Osteocyte (in vitro differentiated cells): ENCODE measurements at regions not wholly inside any gene's neighbourhood (a gene's known extent, or its start where the extent isn't known, plus 50 kb on each side); places are given as distances from the start of the nearest gene placed in this dataset.

Experiments
- DNase-seq: peaks from one replicate; pipeline ENCODE4 v3.0.0; 2021; ENCODE audit warnings: mixed read lengths; ENCODE audit not compliant: unreplicated experiment; ENCODE audit errors: extremely low spot score
- H3K27ac Mint-ChIP-seq: one replicate; pipeline ENCODE4 v1.8.0; 2021; ENCODE audit warnings: mild to moderate bottlenecking, mixed read lengths; ENCODE audit not compliant: unreplicated experiment
- H3K27me3 Mint-ChIP-seq: one replicate; pipeline ENCODE4 v1.8.0; 2021; ENCODE audit warnings: mixed read lengths; ENCODE audit not compliant: unreplicated experiment
- H3K36me3 Mint-ChIP-seq: one replicate; pipeline ENCODE4 v1.8.0; 2021; ENCODE audit warnings: mixed read lengths; ENCODE audit not compliant: unreplicated experiment
- H3K4me1 Mint-ChIP-seq: one replicate; pipeline ENCODE4 v1.8.0; 2021; ENCODE audit warnings: mixed read lengths; ENCODE audit not compliant: unreplicated experiment
- H3K4me3 Mint-ChIP-seq: one replicate; pipeline ENCODE4 v1.8.0; 2021; ENCODE audit warnings: mild to moderate bottlenecking, moderate library complexity, mixed read lengths; ENCODE audit not compliant: unreplicated experiment
- H3K9me3 Mint-ChIP-seq: one replicate; pipeline ENCODE4 v1.8.0; 2021; ENCODE audit warnings: mixed read lengths; ENCODE audit not compliant: unreplicated experiment
- TF ChIP-seq, protein P1 (sequence below): fragments of 200-600 bp; sonication (generic); IDR thresholded peaks from 2 replicates; pipeline ENCODE4 v1.5.0; 2021; ENCODE audit warnings: antibody characterized with exemption, mild to moderate bottlenecking, moderate library complexity

DNA sequence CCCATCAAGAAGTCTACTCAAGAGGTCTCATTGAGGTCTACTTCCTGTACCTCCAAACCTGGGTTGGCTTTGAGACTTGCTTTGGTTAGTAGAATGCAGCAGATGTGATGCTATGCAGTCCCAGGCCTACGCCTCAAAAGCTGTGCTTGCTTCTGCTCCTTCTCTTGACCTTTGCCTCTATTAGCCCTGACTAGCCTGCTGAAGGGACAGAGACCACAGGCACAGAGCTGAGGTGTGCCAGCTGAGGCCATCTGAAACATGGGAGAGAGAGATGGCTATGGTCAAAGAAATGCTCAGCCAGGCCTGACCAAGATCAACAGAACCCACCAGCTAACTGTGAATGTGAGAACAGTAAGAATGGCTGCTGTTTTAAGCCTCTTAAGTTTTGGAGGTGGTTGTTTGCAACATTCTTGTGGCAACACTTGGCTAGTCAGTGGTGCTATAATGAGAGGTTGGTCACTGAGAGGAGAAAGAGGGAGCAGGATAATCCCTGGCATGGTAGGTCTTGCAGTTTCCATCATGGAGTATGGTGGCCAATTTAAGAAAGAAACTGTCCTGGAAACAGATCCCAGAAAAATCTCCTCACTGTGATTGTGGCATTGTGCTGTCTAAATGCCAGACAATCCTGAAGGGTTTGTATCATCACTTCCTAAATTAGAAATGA, 176.1 kb upstream of the PHYHIPL start:
- TF ChIP-seq, protein P1, sequence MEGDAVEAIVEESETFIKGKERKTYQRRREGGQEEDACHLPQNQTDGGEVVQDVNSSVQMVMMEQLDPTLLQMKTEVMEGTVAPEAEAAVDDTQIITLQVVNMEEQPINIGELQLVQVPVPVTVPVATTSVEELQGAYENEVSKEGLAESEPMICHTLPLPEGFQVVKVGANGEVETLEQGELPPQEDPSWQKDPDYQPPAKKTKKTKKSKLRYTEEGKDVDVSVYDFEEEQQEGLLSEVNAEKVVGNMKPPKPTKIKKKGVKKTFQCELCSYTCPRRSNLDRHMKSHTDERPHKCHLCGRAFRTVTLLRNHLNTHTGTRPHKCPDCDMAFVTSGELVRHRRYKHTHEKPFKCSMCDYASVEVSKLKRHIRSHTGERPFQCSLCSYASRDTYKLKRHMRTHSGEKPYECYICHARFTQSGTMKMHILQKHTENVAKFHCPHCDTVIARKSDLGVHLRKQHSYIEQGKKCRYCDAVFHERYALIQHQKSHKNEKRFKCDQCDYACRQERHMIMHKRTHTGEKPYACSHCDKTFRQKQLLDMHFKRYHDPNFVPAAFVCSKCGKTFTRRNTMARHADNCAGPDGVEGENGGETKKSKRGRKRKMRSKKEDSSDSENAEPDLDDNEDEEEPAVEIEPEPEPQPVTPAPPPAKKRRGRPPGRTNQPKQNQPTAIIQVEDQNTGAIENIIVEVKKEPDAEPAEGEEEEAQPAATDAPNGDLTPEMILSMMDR, result no peak
- peaks cover 5% of the 10 kb centered on the region for H3K27me3 Mint-ChIP-seq
- H3K4me1 Mint-ChIP-seq, result peaks cover 2% of the 10 kb centered on the region
- H3K27ac Mint-ChIP-seq, result no peak overlapping the region
- H3K9me3 Mint-ChIP-seq, result no peaks in the 10 kb centered on the region
- no peak overlapping the region for H3K4me3 Mint-ChIP-seq
- H3K36me3 Mint-ChIP-seq, result no peaks in the 10 kb centered on the region
- DNase-seq, result no peak

DNA sequence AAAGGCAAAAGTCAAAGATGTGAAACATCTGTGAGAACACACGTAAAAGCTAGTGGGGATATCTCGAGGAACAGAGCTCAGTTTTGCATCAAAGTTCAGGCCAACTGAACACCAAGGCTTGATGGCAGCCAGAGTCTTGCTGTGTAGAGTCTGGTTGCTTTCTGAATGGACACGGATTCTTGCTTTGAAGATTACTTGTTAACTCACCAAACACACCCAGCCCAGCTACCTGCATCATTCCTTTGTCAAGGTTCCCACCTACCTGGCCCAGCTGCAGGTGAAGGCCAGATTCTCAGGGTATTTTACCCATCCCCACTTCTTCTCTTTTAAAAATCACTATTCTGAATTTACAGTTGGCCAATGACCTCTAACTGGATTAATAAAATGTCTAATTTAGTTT, 174.4 kb upstream of the PHYHIPL start:
- Mint-ChIP-seq H3K36me3 (no peaks in the 10 kb centered on the region), H3K27me3 (peaks cover 3% of the 10 kb centered on the region), H3K4me1 (peaks cover 14% of the 10 kb centered on the region), H3K9me3 (no peaks in the 10 kb centered on the region), H3K27ac (no peak overlapping the region), H3K4me3 (no peak overlapping the region)
- DNase-seq, result no peak
- TF ChIP-seq, protein P1, result no peak

DNA sequence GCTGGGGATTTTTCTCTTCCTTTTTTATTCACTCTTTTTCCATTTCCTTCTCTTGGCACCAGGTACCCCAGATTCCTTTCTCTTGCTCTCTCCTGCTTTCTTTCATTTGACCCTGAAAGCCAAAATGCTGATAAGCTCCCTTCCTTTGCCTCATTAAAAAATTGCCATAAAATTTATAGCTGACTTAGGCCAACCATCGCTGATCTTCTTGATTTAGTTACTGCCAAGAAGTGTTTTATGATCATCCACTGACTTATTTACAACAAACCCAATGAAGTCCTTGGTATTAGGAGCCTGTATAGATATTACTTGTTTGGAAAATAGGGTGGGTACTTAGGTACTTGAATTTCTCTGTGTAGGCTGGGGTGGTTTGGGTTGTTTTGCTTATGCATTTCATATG, 173.2 kb upstream of the PHYHIPL start:
- Mint-ChIP-seq H3K27me3 (peaks cover 3% of the 10 kb centered on the region), H3K4me1 (peaks cover 21% of the 10 kb centered on the region), H3K9me3 (no peaks in the 10 kb centered on the region), H3K4me3 (no peak overlapping the region), H3K36me3 (no peaks in the 10 kb centered on the region), H3K27ac (no peak overlapping the region)
- no peak for DNase-seq
- TF ChIP-seq, protein P1, result no peak

DNA sequence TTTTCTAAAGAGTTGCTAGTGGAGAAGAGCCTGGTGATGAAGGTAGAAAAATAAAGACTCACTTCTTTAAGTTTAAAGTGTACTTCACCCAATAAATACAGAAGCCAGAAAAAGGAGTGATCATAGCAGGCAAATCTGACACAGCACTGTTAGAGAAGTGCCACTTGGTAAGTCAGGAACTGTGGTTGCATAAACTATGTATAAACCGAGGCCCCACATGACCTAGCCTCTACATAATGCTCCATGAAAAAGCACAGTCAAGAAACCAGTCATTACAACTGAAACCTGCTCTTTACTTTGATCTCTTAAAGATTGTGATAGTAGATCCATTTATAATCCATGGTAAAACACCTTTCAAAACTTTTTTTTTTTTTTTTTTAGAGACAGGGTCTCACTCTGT, 172.1 kb upstream of the PHYHIPL start:
- Mint-ChIP-seq H3K9me3 (no peaks in the 10 kb centered on the region), H3K4me3 (no peak overlapping the region), H3K27me3 (peaks cover 3% of the 10 kb centered on the region), H3K36me3 (no peaks in the 10 kb centered on the region), H3K4me1 (peaks cover 21% of the 10 kb centered on the region), H3K27ac (no peak overlapping the region)
- DNase-seq, result no peak
- TF ChIP-seq, protein P1, result no peak

DNA sequence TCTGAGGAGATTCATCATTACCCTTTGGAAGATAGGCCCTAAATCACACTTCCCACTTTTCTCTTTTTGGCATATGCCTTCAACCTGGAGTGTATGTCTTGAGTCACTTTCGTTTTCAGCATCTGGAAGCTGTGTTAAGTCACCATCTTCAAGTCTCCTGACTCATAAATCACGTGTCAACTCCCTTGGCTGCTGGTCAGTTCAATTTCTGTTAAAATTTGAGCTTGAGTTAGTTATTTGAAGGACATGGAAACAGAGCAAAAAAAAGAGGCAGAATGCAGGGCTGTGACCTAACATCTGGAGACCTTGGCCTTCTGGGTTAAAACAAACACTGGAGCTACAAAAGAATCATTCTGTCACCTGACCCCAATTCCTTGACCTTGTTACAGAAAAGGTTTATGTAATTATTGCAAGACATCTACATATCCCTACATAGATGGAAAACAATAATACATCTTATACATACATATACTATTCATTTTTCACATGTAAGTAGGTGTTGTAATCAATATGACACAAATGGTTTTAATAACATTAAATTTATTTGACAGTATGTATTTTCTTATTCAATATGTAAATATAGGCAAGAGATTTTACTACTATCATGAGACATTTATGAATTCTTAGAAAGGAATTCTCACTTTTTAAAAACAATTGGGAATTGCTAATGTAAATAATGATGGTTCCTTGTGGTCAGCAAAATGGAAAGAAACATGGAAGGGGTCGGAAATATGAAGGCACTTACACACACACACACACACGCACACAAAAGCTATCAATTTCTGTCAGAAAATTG, 169.7 kb upstream of the PHYHIPL start:
- peak overlapping the region; percentile 15 for H3K4me3 Mint-ChIP-seq
- no peaks in the 10 kb centered on the region for H3K9me3 Mint-ChIP-seq
- H3K36me3 Mint-ChIP-seq, result no peaks in the 10 kb centered on the region
- H3K27ac Mint-ChIP-seq, result peak overlapping the region; percentile 79
- TF ChIP-seq, protein P1, result no peak
- H3K4me1 Mint-ChIP-seq, result peaks cover 21% of the 10 kb centered on the region
- peaks cover 3% of the 10 kb centered on the region for H3K27me3 Mint-ChIP-seq
- no peak for DNase-seq
